GM18907 (cell line): ENCODE measurements at regions not wholly inside any gene's neighbourhood (a gene's known extent, or its start where the extent isn't known, plus 50 kb on each side); places are given as distances from the start of the nearest gene placed in this dataset.

Experiments
- ATAC-seq: cut with Tn5 transposase; IDR thresholded peaks from one replicate; pipeline ENCODE4 v1.9.1; 2021; ENCODE audit warnings: mild to moderate bottlenecking, moderate library complexity; ENCODE audit not compliant: unreplicated experiment

GRCh38 chr17:36814958-36815357, 122.3 kb upstream of the LHX1 start:
- ATAC-seq = no peak

GRCh38 chr17:36816214-36816906, 120.9 kb upstream of the LHX1 start:
- no peak for ATAC-seq

- no peak for ATAC-seq
Observed at GRCh38 chr17:36816907-36817288, 120.4 kb upstream of the LHX1 start.

DNA sequence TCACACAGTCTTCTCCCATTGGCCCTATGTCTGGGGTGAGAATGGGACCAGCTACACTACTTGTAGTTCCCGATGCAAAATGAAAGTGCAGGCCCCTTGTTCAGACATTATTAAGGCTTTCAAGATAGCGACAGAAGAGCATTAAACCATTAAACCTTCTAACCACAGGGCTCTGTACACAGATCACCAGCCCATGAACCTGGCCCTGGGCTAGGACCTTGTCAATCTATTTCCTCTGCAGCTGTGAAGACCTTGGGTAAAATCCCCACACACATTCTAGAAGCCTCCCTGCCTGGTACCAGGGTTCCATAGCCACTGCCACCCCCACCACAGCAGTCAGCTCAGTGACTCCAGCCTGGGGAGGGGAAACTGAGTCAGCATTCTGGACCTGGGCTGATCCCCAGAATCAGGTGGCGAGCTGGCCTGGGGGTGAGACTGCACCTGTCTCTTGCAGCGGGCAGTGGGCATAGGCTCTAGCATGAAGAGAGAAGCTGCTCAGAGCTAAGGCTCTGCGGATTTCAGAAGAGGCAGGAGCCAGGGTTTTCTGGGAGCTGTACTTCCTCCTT, 119.7 kb upstream of the LHX1 start:
- no peak for ATAC-seq

GRCh38 chr17:36818134-36818825, 119.0 kb upstream of the LHX1 start:
- ATAC-seq = no peak

GRCh38 chr17:36823850-36824677, 113.2 kb upstream of the LHX1 start:
- no peak for ATAC-seq

DNA sequence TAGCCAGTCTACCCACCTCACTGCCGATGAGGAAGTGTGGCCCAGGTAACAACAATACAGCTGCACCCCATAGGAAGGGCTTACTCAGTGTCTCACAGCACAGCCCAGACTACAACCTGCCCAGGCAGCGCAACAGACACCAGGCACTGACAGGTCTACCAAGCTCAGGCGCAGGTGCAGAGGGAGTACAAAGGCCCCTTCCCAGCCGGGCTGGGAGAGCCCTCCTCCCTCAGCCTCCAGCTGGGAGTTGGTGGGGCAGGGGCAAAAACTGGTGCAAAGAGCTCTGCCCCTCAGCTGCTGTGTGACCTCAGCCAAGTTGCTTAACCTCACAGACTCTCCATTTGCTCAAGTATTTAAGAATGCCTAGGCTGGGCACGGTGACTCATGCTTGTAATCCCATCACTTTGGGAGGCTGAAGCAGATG, 112.6 kb upstream of the LHX1 start:
- no peak for ATAC-seq

DNA sequence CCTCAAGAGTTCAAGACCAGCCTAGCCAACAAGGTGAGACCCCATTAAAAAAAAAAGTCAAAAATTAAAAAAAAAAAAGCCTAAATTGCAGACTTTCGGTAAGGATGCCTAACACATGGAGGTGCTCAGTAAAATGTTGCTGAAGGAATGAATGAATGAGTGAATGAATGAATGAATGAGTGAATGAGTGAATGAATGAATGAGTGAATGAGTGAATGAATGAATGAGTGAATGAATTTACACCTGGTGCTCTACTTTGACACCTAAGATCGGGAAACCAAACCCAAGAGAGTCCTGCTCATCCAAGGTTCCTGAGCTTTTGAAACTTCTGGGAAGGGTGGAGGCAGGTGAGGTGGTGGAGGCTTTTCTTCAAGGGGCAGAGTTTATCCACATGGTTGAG, 112.2 kb upstream of the LHX1 start:
- ATAC-seq = no peak

DNA sequence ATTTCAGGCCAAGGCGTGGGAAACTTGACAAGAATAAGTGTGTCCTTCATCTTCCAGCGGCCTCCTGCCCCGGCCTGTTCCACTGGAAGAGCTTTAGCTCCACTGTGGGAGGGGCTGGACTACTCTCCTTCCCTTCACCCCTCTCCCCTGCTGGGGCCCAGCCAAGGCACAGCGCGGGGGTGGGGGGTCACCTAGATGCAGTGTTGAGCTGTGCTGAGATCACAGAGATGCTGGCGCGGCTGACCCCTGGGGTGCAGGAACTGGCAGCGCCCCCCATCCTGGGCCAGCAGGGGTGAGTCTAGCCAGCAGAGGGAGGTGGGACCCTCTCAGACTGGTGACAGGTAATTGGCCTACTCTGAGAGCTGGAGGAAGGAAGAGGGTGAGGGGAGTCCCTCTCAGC, 111.8 kb upstream of the LHX1 start:
- no peak for ATAC-seq

DNA sequence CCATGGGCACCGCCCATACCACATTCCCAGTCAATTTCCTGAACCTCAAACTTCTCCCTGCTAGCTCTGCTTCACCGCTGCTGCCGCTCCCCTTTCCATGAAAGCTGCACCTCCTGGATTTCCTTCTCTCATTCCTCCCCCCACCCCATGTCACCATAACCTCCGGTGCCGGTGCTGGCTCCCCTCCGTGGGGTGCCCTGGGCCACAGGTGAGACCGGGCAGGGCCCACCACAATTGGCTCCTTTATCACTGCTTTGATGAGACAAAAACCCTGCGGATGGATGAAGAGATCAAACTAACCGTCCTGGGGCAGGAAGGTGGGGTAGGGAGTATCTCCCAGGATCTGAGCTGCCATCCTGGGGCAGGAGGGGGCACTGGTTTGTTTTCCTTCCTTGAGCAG, 111.3 kb upstream of the LHX1 start:
- ATAC-seq = no peak

DNA sequence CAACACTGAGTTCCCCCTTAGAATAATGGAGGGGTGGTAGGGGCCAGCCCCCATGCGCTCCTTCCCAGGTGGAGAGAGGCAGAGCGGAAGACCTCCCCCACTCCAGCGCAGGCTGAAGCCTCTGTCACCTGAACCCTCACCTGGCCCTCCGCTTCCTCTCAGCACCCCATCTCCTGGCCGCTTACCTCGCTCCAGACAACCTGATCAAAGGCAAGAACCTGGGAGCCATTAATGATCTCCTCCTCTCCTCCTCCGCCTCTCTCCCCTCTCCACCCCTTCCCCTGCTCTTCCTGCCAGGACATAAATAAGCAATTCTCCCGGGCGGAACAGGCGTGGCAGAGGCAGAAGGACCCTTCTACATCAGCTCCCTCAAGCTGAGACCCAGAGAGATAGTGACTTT, 110.2 kb upstream of the LHX1 start:
- ATAC-seq = no peak

- no peak for ATAC-seq
Observed at GRCh38 chr17:36829676-36830075, 107.6 kb upstream of the LHX1 start.

- ATAC-seq = no peak
Observed at GRCh38 chr17:36833279-36833678, 104.0 kb upstream of the LHX1 start.

GRCh38 chr17:36835036-36835435, 102.2 kb upstream of the LHX1 start:
- ATAC-seq = no peak

DNA sequence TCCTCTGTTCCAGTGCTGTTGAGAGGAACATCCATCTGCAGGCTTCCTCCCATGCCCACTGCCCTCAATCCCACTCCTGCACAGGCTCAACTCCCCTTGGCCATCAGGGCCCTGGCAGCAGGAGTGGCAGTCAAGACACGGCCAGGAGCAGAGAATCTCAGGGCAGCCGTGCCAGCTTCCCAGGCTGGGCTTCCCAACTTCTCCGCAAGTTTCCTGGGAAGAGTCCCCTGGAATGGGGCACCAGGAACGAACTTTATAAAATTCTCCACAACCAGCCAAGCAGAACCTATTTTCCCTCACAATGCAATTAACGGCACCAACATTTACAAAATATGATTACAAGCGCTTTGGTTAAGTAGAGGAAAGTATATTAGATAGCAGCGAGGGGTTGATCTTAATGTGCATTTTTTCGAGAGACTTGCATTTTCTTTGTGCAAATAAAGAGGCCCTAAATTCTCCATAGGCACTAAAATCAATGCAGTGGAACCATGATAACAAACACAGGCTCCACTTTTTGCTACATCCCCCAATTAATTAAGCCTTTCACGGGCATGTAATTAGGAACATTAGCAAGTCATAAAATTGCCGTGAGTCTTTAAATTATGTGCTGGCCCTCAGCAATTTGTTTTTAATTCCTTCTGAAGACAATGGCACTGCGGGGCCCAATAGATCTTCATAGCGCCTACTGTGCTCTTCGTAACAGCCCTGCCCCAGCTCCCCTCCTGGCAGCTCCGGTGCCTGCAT, 99.9 kb upstream of the LHX1 start:
- no peak for ATAC-seq

DNA sequence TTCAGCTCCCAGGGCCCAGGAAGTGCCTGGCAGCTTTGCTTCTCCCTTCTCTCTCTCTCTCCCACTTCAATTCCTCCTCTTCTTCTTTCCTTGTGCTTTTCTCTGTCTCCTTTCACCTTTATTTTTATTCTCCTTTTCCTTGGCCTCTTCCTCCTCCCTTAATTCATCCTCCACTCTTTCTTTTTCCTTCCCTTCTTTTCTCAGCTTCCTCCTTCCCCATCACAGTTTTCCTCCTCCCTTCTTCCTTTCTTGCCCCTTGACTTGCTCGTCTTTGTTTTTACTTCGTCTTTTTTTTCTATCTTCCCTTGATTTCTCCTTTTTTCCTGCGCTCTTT, 99.4 kb upstream of the LHX1 start:
- no peak for ATAC-seq

DNA sequence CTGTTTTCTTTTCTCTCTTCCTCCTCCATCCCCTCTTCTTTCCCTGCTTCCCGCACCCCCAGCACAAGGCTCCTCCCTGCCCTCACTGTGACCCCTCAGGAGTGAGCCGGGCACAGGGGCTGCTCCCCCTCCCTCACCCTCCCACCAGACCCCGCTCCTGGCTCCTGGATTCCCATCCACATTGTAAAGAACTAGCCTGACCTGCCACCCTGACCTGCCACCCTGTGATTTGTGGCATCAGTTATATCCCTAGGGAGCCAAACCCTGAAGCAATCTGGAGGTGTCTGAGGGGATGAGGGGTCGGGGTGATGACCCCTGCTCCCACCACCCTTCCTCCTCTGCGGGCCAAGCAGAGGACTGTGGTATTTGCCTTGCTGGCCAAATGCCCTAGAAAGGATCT, 98.0 kb upstream of the LHX1 start:
- no peak for ATAC-seq

- ATAC-seq = no peak
Observed at GRCh38 chr17:36840796-36841195, 96.5 kb upstream of the LHX1 start.

DNA sequence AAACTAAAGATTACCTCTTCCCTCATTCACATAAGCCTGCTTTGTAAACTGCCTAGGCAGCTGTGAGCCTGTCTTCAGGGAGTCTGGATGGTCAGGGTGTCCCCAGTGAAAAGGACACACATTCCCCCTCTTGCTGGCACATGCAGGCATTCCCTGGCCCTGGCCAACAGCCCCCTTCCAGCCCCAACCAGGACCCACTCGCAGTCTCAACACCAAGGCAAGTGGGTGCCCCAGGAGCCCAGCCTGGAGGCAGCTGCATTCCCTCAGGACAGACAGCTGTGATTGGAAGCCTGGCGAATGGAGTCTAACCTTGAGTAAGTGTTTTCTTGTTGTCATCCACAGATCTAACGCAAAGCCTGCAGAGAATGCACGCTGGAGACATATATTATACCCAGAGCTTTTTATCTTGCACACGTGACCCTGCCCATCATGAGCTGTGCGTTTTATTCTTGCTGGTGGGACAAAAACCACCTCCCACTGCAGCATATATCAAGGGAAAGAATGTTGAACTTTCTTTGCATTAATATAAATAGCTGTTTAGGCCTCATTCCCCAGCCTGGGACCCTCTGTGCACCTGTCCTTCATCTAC, 95.0 kb upstream of the LHX1 start:
- ATAC-seq = no peak

GRCh38 chr17:36842963-36843558, 94.2 kb upstream of the LHX1 start:
- no peak for ATAC-seq
